HG02938 (cell line): ENCODE measurements at regions not wholly inside any gene's neighbourhood (a gene's known extent, or its start where the extent isn't known, plus 50 kb on each side); places are given as distances from the start of the nearest gene placed in this dataset.

Experiments used
- ATAC-seq: cut with Tn5 transposase; IDR thresholded peaks from one replicate; pipeline ENCODE4 v1.9.1; 2021; ENCODE audit warnings: mild to moderate bottlenecking, moderate library complexity; ENCODE audit not compliant: unreplicated experiment

DNA sequence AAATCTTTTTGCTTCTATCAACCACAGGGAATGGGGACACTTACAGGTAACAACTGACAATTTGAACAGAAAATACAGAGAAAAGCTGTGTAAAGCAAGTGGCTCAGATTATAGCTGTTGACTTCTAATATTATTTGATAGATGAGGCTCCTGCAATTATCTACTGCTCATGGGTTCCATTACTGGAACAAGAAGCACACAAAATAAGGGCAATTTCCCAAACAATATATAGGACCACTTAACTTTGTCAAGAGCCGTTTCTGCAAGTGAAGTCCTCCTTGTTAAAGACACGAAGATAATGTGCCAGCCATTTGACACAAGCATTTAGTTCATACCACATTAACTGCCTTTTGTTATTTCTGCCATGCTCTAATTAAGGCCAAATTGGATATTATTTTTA lies 315.5 kb upstream of the ARID1B start:
- ATAC-seq = no peak

DNA sequence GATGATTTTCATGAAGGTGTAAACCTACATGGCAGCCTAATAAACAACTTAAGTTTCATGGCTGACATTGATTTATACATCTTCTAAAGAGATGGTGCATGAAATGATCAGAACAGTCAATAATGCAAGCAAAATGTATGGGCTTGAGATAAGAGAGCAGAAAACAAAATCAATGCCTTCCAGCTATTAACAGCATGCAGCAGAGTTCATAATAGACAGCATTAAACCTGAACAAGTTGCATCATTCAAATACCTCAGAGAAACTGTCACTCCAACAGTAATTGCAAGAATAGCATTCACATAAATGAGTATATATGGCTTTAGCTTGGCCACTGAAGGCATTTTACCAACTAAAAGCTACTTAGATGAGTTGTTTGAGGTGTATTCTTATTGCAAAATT lies 319.6 kb upstream of the ARID1B start:
- no peak for ATAC-seq

DNA sequence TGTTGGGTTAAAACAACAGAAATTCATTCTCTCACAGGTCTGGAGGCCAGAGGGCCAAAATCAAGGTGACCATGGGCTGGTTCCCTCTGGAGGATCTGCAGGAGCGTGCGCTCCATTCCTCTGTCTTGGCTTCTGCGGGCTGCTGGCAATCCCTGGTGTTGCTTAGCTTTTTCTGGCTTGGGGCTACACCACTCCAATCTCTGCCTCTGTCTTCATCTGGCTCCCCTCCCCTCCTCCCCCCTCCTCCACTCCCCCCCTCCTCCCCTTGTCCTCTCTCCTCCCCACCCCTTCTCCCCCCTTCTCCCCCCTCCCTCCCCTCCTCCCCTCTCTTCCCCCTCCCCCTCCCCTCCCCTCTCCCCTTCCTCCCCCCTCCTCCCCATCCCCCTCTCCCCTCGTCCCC lies 321.3 kb upstream of the ARID1B start:
- ATAC-seq = no peak

DNA sequence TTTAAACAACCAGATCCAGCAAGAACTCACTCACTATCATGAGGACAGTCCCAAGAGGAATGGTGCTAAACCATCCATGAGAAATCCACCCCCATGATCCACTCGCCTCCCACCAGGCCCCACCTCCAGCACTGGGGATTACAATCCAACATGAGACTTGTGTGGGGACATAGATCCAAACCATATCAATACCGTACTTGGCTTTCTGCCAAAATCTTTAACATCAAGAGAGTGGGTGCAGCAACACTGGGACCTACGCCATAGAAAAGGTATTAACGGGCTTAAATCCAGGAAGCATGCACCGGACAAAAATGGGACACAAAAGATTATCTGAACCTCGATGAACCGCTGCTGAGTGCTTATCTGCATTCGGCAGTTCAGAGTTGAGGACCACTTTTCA lies 322.3 kb upstream of the ARID1B start:
- ATAC-seq = no peak

DNA sequence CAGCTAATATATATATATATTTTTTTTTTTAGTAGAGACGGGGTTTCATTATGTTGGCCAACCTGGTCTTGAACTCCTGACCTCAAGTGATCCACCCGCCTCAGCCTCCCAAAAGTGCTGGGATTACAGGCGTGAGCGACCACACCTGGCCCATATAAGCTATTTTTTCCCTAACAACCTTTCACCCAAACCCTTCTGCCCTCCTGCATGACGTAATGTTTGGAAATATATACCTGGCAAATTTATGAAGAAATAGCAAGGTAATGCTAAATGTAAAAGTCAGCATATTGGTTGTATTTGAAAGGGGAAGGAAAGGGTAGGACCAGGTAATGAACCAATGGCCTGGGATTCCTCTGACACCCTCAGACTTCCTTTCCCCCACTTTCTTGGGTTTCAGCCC lies 325.5 kb upstream of the ARID1B start:
- no peak for ATAC-seq

DNA sequence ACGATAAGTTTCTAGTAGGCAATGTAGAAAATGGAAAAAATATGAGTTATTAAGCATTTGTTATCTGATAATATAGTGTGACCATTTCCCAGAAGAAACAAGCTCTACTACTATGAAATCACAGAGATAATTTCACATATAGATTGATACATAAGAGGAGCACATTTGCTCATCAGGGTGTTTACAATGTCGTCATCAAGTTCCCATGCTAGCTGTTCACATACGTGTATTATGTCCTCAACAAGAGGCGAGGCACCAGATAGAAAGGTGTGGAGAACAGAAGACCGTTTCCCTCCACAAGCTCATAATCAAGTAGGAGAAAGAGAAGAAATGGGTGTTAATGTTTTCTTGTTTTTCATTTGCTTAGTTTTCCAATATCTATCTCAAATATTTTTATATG lies 326.1 kb upstream of the ARID1B start:
- ATAC-seq = no peak

DNA sequence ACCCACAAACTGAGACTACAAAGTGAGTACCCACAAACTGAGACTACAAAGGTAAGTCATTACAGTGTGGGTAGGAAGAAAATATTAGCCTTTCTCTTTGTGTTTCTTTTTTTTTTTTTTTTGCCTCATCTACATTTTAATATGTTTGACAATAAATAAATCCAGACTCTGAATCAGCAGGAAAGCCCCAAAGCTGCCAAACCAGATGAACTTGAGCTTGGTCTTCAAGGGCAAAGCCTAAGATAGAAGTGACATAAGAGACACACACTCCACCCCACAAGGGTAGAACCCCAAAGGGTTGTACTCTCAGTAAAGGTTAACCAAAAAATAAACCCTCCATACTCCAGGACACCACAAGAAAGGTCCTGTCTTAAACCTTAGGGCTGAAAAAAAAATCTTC lies 326.8 kb upstream of the ARID1B start:
- no peak for ATAC-seq

DNA sequence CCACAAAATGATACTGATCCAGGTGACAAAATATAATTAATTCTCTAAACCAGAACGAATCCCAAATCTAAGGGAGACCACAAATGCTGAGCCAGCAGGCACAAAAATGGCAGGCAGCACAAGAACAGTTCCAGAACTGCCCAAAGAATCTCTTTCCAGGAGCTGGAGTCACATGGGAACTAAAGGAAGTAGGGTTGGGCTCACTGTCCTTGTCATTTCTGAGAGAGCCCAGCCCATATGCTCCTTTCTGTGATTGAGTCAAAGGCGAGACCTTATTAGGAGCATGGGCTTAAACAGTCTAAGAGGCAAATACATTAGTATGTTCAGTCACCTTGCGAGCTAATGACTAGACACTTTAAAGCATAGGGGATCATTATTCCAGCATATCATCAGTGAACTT lies 327.6 kb upstream of the ARID1B start:
- no peak for ATAC-seq

DNA sequence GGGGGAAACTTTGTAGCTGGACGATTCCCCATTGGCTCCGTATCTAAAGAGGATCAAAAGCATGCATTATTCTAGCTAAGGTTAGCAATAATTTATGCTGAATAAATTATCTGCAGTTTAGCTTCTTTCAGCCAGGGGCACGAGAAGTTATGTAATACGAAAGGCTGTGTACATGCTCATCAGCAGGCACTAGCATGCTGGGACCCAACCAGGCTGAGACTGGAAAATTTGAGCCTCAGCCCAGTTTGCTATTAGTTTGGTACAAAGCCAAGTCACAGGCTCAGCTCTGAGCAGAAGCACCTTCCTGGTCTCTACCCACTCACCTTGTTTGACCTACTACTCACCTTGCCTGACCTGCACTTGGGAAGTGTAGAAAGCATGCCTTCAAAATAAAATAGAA lies 328.1 kb upstream of the ARID1B start:
- no peak for ATAC-seq

DNA sequence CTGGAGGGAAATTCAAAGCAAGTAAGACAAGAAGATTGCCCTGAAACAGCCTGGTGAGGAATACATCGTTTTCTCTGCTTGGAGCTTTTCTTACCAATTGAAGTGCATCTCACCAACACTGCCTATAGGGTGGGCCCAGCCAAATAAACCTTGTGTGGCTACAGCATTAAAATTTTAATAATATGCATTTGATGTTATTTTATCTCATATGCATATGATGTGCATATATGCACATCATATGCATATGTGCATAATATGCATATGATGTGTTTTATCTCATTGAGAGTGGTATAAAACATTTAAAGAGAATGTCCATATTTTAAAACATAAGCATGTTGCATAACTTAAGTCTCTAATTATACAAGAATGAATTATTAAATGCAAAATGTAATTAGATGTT lies 328.6 kb upstream of the ARID1B start:
- no peak for ATAC-seq

DNA sequence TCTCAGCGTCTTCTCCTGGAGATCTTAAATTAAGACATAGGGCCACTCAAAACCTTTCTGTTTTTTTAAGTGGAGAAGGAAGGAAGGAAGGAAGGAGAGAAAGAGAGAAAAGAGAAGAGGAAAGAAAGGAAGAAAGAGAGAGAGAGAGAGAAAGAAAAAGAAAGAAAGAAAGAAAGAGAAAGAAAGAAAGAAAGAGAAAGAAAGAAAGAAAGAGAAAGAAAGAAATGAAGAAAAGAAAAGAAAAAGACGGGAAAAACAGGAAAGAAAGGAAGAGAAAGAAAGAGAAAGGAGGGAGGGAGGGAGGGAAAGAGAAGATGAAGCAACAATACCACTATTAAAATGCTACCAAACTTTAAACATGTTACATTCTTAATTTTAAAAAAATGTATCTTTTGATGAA lies 336.5 kb upstream of the ARID1B start:
- ATAC-seq = no peak

DNA sequence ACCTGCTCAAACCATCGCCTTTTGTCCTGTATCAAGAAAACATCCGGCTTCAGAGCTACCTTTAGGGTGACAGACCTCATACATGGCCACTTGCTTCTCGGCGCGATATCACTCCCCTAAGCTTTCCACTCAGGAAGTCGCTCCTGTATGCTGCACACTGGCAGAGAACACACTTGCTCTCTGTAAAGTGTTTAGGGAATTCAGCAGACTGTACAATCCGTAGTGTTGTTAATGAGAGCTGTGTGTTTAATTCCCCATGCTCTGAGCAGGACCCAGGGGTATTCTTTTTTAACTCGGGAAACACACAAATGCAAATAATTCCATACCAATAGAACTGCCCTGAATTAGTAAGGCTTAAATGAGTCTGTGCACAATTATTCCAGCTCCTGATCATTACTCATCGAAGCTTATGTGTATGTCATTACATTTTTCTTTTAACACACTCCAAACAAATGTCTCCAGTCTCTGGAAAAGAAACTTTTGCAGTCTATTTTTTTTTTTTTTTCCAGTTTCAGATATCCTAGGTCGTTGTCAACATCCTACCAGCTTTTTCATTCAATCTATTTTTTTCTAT lies 338.7 kb upstream of the ARID1B start:
- no peak for ATAC-seq

DNA sequence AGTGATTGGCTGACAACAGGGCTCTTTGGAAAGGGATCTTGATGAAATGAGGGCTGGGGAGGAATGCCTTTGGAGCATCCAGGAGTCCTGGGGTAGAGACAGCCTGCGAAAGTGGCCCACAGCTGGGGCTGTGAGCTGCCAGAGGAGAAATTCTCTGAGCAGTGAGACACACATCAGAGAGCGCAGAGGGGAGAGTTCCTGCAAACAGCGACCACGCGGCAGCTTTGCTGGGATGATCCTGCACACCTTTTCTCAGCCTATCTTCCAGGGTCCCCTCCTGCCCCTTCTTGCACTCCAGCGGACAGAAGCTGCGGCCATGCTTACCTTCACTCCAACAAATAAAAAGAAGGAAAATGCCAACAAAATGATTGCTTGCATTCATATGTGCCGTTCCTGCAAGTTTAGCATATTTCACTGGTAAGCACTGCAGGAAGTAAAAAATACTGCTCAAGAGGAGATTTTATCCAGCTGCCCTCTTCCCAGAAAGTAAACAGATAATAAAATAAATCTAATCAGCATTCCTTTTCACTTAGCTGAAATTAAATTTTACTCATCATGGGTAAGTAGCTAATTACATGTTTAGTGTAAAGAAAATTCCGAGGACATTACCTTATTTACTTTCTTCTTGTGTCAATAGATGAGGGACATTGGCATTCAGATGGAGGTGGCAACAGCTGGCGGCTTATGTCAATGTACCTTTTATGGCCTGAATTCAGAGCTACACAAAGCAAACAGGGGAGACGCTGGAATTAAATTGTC lies 339.9 kb upstream of the ARID1B start:
- ATAC-seq = no peak

DNA sequence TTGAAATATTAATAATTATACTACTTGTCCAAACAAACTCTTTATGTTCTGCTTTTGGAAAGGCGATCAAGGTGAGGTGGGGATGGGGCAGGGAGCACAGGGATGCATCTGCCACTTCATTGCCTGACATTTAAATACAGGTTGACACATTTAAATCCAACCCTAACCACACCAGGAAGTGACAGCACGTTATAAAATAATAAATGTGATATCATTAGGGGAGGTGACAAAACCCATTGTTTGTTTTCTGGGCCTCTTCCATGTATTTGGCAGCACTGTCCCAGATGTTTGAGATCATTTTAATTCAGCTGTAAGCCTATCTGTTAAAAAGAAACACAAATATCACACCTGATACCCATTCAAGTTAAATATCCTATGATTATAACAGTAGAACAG lies 342.4 kb upstream of the ARID1B start:
- ATAC-seq = no peak

DNA sequence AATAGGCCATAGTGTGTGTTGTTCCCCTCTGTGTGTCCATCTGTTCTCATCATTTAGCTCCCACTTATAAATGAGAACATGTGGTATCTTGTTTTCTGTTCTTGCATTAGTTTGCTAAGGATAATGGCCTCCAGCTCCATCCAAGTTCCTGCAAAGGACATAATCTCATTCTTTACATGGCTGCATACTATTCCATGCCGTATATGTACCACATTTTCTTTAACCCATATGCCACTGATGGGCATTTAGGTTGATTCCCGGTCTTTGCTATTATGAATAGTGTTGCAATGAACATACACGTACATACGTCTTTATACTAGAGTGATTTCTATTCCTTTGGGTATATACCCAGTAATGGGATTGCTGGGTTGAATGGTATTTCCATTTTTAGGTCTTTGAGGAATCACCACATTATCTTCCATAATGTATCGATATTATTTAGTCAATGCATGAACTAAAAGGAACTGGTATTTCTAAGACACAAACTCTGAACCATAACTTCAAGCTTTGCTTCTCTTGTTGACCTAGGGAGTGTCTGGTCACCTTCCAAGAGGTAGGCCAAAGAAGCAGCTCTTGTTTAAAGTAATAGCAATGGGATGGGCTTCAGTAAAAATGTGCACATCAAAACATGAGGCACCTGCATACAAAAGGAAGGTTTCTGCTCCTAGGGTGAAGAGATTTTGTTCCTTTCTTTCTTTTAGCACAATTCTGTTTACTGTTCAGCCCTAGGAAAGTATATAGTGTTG lies 343.0 kb upstream of the ARID1B start:
- no peak for ATAC-seq

DNA sequence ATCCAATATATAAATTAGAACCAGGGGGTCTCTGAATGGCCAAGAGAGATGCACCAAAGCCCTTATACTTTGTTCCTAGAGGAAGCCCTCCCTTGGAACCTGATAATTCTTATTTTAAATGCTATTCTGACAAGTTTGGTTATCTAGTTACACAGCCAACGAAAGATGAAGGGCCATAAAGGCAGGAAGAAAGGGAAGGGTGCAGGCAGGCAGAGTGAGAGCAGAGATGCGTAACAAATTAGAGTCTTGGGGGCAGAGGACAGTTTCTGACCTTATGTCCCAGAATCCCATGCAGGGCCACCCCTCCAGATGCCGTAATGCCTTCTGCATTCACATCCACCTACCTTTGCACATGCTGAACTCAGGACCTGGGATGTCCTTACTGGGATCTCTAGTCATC lies 344.6 kb upstream of the ARID1B start:
- no peak for ATAC-seq

DNA sequence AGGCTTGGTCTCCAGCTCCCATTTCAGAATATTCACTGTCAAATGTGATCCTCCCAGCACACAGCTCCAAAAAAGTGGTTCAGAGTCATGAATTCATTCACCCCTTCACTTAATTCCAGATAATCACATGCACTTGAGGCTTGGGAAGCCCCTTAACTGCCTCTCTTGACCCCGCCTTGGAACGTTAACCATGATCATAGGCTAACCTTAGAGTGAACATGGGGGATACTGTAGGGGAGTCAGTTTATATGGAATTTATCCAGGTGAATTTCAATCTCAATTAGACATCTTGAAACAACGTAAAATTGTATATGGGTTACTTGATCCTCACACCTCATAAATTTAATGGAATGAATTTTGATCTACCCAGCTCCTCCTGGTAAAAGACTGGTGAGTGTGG lies 346.8 kb upstream of the ARID1B start:
- ATAC-seq = no peak

DNA sequence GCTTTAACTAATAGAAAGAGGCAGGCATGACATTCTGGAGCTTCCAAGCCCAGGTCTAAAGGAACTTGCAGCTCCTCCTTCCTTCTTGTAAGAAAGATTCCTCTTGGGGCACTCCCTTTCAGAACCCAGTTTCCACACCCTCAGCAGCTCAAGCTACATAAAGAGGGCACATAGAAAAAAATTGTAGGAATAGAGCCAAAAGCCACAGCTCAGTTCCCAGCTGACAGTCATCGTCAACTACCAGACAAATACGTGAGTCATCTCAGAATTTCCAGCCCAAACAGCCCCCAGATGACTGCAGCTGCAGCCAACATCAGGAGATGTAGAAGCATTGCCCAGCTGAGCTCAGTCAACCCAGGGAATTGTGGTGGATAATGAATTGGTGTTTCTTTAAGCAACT lies 349.8 kb upstream of the ARID1B start:
- no peak for ATAC-seq

DNA sequence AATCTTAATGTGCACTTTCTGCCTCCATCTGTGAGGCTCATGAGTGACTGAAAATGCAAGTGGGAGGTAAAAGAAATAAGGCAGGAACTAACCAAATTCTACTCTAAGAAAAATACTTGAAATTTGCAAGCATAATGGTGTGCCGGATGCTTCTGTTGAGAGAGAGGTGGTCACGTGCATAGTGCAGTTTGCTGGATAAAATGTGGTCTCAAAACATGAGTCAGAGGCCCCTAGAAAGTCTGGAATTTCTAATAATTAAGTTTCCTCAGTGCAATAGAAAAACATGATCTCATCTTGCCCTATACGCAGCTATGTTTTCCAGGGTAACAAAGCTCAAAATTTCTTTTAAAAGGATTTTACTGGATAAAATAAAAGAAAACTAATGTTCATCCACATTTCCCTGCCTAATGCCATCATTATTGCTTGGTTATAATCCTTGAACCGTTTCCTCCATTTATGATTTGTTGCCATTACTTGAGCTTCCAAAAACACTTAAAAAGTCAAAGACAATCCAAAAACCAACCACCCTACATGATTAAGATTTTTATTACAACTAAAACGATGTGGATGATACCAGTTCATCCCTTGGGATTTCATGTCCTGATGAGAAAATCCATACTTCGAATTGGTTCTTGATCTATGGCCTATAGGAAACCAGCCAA lies 351.7 kb upstream of the ARID1B start:
- ATAC-seq = no peak

DNA sequence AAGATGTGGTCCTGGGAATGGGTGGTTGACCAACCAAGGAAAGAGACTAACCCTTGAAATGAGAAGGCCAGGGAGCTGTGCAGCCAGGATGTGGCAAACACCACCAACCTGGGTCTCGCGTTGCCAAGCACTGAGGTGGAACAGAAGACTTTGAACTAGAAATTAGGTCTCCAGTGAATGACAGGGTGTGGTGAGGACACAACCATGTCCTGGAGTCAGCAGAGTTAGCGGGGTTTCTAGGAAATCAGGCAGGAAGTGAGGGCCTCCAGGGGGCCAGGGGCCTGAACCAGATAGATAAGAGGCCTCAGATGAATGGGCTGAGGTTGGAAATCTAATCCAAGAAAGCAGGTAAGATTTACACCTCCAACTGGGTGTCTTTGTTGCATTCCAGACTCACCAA lies 353.3 kb upstream of the ARID1B start:
- ATAC-seq = no peak

DNA sequence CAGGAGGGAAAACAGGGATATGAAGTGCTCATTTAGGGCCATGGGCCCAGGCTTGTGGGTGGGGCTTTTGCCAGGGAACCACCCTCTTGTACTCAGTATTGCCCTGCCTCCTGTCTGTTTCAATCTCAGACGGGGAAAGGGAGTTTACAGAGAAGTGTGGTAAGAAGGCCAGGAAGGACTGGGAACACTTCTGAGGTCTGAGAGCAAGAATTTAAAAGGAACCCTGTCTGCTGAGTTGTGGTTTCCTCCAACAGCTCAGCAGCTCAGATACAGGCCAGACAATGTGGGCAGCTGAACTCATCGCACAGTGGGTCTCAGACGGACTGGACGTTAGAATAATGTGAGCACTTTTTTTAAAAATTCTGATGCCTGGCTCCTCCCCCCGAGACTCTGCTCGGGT lies 354.1 kb upstream of the ARID1B start:
- no peak for ATAC-seq

DNA sequence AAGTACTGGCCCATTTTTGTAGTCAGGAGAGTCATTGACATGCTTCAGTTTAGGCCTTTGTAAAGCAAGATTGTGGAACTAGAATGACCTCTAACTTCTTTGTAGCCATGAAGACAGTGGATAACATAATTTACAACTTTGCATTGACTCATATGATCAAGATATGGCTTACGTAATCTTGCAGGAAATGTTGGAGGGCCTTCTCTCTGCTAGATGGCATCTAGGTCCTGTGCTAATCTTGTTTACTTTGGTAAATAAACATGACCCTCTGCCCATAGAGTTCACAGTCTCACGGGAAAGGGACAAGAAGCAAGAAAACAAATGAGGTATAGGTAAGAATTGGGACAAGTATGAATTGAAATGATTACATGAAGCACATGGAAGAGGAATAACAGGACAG lies 355.2 kb upstream of the ARID1B start:
- no peak for ATAC-seq
